GM12878 (cell line): ENCODE measurements at regions not wholly inside any gene's neighbourhood (a gene's known extent, or its start where the extent isn't known, plus 50 kb on each side); places are given as distances from the start of the nearest gene placed in this dataset.
A peak's percentile ranks its signal among the peaks of the same experiment; 100 is the strongest.

Experiments
- ATAC-seq: fragments of 200-7000 bp; cut with Tn5 transposase; 3 replicates; pipeline ENCODE4 v1.9.1; 2020; ENCODE audit warnings: mild to moderate bottlenecking, moderate library complexity
- BruUV-seq: library from RNA; stranded (reverse); fragments of 400-500 nt; replicated peaks from 2 replicates; lab custom pipeline; 2021; lab: Mats Ljungman, UMichigan
- CTCF ChIA-PET: fragments of 300-600 bp; sonication (Branson Sonifier 250); formaldehyde crosslinking; extraction: SDS; loops from one replicate; lab custom pipeline; 2021; ENCODE audit warnings: inconsistent platforms; lab: Yijun Ruan, JAX
- POLR2A ChIA-PET: fragments of 350-600 bp; formaldehyde crosslinking; extraction: SDS; loops from one replicate; lab custom pipeline; 2021; ENCODE audit warnings: inconsistent platforms; lab: Charles Lee
- RAD21 ChIA-PET: fragments of 300-600 bp; sonication (Branson Sonifier 250); formaldehyde crosslinking; loops from one replicate; lab custom pipeline; 2023; ENCODE audit warnings: antibody characterized with exemption; ENCODE audit not compliant: unreplicated experiment; lab: Charles Lee
- SMC1A ChIA-PET: fragments of 300-600 bp; sonication (Branson Sonifier 250); formaldehyde crosslinking; loops from one replicate; lab custom pipeline; 2023; ENCODE audit not compliant: unreplicated experiment, uncharacterized antibody; lab: Charles Lee
- DNase-seq: peaks from one replicate; pipeline ENCODE4 v3.0.0-alpha.2; 2011; ENCODE audit warnings: low read depth, low spot score
- FAIRE-seq: peaks from 3 replicates; lab custom pipeline; 2011; peaks lifted over from hg19 to GRCh38; lab: Jason Lieb, UNC
- H2AFZ ChIP-seq: 2 replicates; pipeline ENCODE4 v1.6.0; 2011; ENCODE audit warnings: low read depth, low read length, control low read depth; ENCODE audit not compliant: control insufficient read depth
- H3K27ac ChIP-seq: 2 replicates; pipeline ENCODE4 v1.5.1; 2011; ENCODE audit warnings: control low read depth; ENCODE audit not compliant: control insufficient read depth, insufficient read depth
- H3K27me3 ChIP-seq, 2 experiments: replicated peaks in 1 of 2; 2 replicates each; pipeline versions ENCODE4 v1.6.0 to v1.6.1; 2011; ENCODE audit warnings: low read length in 1 of 2; ENCODE audit not compliant: control insufficient read depth in 2 of 2, insufficient read depth in 2 of 2
- H3K36me3 ChIP-seq, 2 experiments: 2 replicates each; pipeline ENCODE4 v1.5.1; 2011; ENCODE audit warnings: low read length in 1 of 2; ENCODE audit not compliant: control insufficient read depth in 2 of 2, insufficient read depth in 2 of 2
- H3K4me1 ChIP-seq: 2 replicates; pipeline ENCODE4 v1.6.1; 2011; ENCODE audit warnings: mild to moderate bottlenecking, low read length, moderate library complexity, mixed read lengths; ENCODE audit not compliant: control insufficient read depth, insufficient read depth
- H3K4me2 ChIP-seq: 2 replicates; pipeline ENCODE4 v1.6.0; 2011; ENCODE audit warnings: control low read depth; ENCODE audit not compliant: control insufficient read depth, insufficient read depth
- H3K4me3 ChIP-seq: fragments of 200-600 bp; sonication (generic); 2 replicates; pipeline ENCODE4 v1.5.1; 2016
- H3K79me2 ChIP-seq: 2 replicates; pipeline ENCODE4 v1.6.0; 2011; ENCODE audit warnings: low read length; ENCODE audit not compliant: control insufficient read depth, insufficient read depth
- H3K9ac ChIP-seq: 2 replicates; pipeline ENCODE4 v1.8.0; 2011; ENCODE audit warnings: low read length, control low read depth, mixed read lengths; ENCODE audit not compliant: control insufficient read depth, insufficient read depth
- H3K9me3 ChIP-seq: replicated peaks from 3 replicates; pipeline ENCODE4 v1.5.1; 2011; ENCODE audit warnings: mild to moderate bottlenecking, low read length; ENCODE audit not compliant: control insufficient read depth, insufficient read depth
- H4K20me1 ChIP-seq: 2 replicates; pipeline ENCODE4 v1.6.0; 2011; ENCODE audit not compliant: control insufficient read depth, insufficient read depth
- BACH1 ChIP-seq: fragments of 450-650 bp; IDR thresholded peaks from 2 replicates; pipeline ENCODE4 v1.6.1; 2017; ENCODE audit warnings: mild to moderate bottlenecking, borderline replicate concordance
- BCL11A ChIP-seq: IDR thresholded peaks from 2 replicates; pipeline ENCODE4 v1.6.1; 2011; ENCODE audit warnings: low read depth, low read length
- CREM ChIP-seq: IDR thresholded peaks from 2 replicates; pipeline ENCODE4 v1.6.1; 2014; ENCODE audit warnings: antibody characterized with exemption, low read depth
- DPF2 ChIP-seq: fragments of 450-650 bp; IDR thresholded peaks from 2 replicates; pipeline ENCODE4 v1.6.1; 2017; ENCODE audit warnings: mild to moderate bottlenecking
- EP300 ChIP-seq, 2 experiments: fragments of 150-350 bp in 1 of 2; IDR thresholded peaks; 2 replicates each; pipeline ENCODE4 v1.6.1; 2011 to 2012; ENCODE audit warnings: low read depth in 2 of 2, low read length in 2 of 2, borderline replicate concordance in 1 of 2, improper control_type of control experiment in 1 of 2, inconsistent platforms in 1 of 2; ENCODE audit not compliant: control insufficient read depth in 1 of 2
- IKZF1 ChIP-seq: fragments of 450-650 bp; conservative IDR thresholded peaks from 2 replicates; pipeline ENCODE4 v1.6.1; 2017; ENCODE audit warnings: antibody characterized with exemption, mild to moderate bottlenecking
- IRF4 ChIP-seq: IDR thresholded peaks from 2 replicates; pipeline ENCODE4 v1.6.1; 2011; ENCODE audit warnings: low read depth, low read length
- JUNB ChIP-seq: IDR thresholded peaks from 2 replicates; pipeline ENCODE4 v1.6.1; 2016; ENCODE audit warnings: antibody characterized with exemption, mild to moderate bottlenecking
- MEF2B ChIP-seq: fragments of 450-650 bp; IDR thresholded peaks from 2 replicates; pipeline ENCODE4 v1.6.1; 2018; ENCODE audit warnings: mild to moderate bottlenecking, moderate library complexity; ENCODE audit not compliant: partially characterized antibody, poor library complexity, severe bottlenecking
- MTA2 ChIP-seq: fragments of 450-650 bp; IDR thresholded peaks from 2 replicates; pipeline ENCODE4 v1.6.1; 2016; ENCODE audit warnings: low read depth, mild to moderate bottlenecking, moderate library complexity
- NFIC ChIP-seq: IDR thresholded peaks from 2 replicates; pipeline ENCODE4 v1.6.1; 2012; ENCODE audit warnings: low read depth, mild to moderate bottlenecking, inconsistent platforms, low read length, moderate library complexity
- POU2F2 ChIP-seq: IDR thresholded peaks from 3 replicates; pipeline ENCODE4 v1.6.1; 2011; ENCODE audit warnings: low read depth, mild to moderate bottlenecking, low read length, borderline replicate concordance
- RELA ChIP-seq: fragments of 450-650 bp; IDR thresholded peaks from 2 replicates; pipeline ENCODE4 v1.8.0; 2014; ENCODE audit warnings: borderline replicate concordance; ENCODE audit not compliant: partially characterized antibody
- RUNX3 ChIP-seq: IDR thresholded peaks from 2 replicates; pipeline ENCODE4 v1.6.1; 2012; ENCODE audit warnings: low read length, inconsistent platforms
- SIX5 ChIP-seq: IDR thresholded peaks from 2 replicates; pipeline ENCODE4 v1.6.1; 2011; ENCODE audit warnings: mild to moderate bottlenecking, low read depth, low read length, moderate library complexity; ENCODE audit not compliant: severe bottlenecking
- SP1 ChIP-seq: IDR thresholded peaks from one replicate; pipeline ENCODE4 v1.6.1; 2011; ENCODE audit warnings: low read depth, low read length
- SPI1 ChIP-seq: IDR thresholded peaks from 2 replicates; pipeline ENCODE4 v1.6.1; 2011; ENCODE audit warnings: low read depth, mild to moderate bottlenecking, low read length, moderate library complexity, borderline replicate concordance; ENCODE audit not compliant: insufficient read depth
- STAT3 ChIP-seq: IDR thresholded peaks from 2 replicates; pipeline ENCODE4 v1.6.1; 2011; ENCODE audit warnings: low read depth, low read length, improper control_type of control experiment
- TBL1XR1 ChIP-seq: IDR thresholded peaks from 2 replicates; pipeline ENCODE4 v1.6.1; 2012; ENCODE audit warnings: low read depth, low read length, improper control_type of control experiment
- TCF3 ChIP-seq: IDR thresholded peaks from 2 replicates; pipeline ENCODE4 v1.6.1; 2012; ENCODE audit warnings: low read depth, mild to moderate bottlenecking, low read length, borderline replicate concordance; ENCODE audit not compliant: insufficient read depth
- ZNF217 ChIP-seq: fragments of 450-650 bp; IDR thresholded peaks from 2 replicates; pipeline ENCODE4 v1.6.1; 2017; ENCODE audit warnings: antibody characterized with exemption, mild to moderate bottlenecking
- WGBS: methylation state at CpG from one replicate; pipeline ENCODE4 v1.1.6; 2016; ENCODE audit warnings: low lambda C conversion rate; ENCODE audit not compliant: insufficient replicate concordance, insufficient coverage; ENCODE audit errors: missing lambda C conversion rate; 5-methylcytosine and 5-hydroxymethylcytosine counted together
- in situ Hi-C: fragments of 300-500 bp; cut with MboI; formaldehyde crosslinking; loops from 9 replicates; pipeline ENCODE4 v1.14.3; 2018; ENCODE audit warnings: mixed read lengths
- intact Hi-C: fragments of 100-400 bp; cut with micrococcal nuclease; formaldehyde crosslinking; loops from one replicate; pipeline ENCODE4 v1.14.2; 2022; ENCODE audit not compliant: unreplicated experiment
- TF ChIP-seq, protein P1 (sequence below): fragments of 450-650 bp; IDR thresholded peaks from 2 replicates; pipeline ENCODE4 v1.6.1; 2017; ENCODE audit warnings: mild to moderate bottlenecking, low read depth, inconsistent platforms; ENCODE audit not compliant: poor library complexity, severe bottlenecking
- TF ChIP-seq, protein P2 (sequence below): IDR thresholded peaks from 2 replicates; pipeline ENCODE4 v1.6.1; 2011; ENCODE audit warnings: low read depth, low read length, improper control_type of control experiment, borderline replicate concordance

DNA sequence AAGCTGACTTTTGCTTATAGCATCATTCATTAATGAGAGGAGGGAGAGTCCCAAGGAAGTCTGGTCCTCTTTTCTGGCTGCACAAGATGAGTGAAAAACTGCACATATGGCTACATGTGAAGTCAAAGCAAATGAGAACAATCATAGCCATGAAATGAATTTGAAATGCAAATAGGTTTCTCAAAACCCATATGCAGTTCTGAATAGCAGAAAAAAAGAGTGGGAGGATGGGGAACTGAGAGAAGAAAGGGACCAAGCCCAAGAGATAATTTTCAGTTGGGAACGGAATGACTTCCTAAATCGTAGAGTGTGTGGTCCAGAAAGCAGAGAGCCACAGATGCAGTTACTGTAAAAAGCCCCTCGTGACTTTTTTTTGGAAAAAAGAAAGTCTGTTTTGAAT, 66.3 kb downstream of the GTPBP8 start:
- no TSS peak for BruUV-seq
- in situ Hi-C loops = no loop called here
- CTCF ChIA-PET = interaction anchor here (1.0 to 5.1 kb wide), 2 partner anchors 29 to 231 kb away, joined by 3 to 24 read pairs; no protein-coding TSS in a partner anchor
- TF ChIP-seq MTA2 (peak; percentile 49), SPI1 (peak; percentile 81), IRF4 (peak; percentile 78), SP1 (no peak), IKZF1 (peak; percentile 70), MEF2B (peak; percentile 17), DPF2 (0 out of 2 replicates have a peak, but pooled peaks have one; percentile 19), POU2F2 (peak; percentile 88; the same call in 2 of the 3 replicates), TBL1XR1 (0 out of 2 replicates have a peak, but pooled peaks have one; percentile 40), RUNX3 (peak; percentile 66), CREM (peak; percentile 23; the same call in 1 of the 2 replicates), EP300 (IDR thresholded peaks at IDR 0.05; ENCODE audit: borderline replicate concordance in 1 of 2, control insufficient read depth in 1 of 2, low read depth in 2 of 2, low read length in 2 of 2) (peak in 1 of 2 experiments; percentile 22; a peak in 1 of 4 replicates), BCL11A (0 out of 2 replicates have a peak, but pooled peaks have one; percentile 29), STAT3 (0 out of 2 replicates have a peak, but pooled peaks have one; percentile 21), RELA (no peak), JUNB (peak; percentile 15; the same call in 1 of the 2 replicates), TCF3 (no peak), ZNF217 (peak; percentile 22; the same call in 1 of the 2 replicates), SIX5 (no peak), NFIC (peak; percentile 77), BACH1 (no peak)
- TF ChIP-seq, protein P1, sequence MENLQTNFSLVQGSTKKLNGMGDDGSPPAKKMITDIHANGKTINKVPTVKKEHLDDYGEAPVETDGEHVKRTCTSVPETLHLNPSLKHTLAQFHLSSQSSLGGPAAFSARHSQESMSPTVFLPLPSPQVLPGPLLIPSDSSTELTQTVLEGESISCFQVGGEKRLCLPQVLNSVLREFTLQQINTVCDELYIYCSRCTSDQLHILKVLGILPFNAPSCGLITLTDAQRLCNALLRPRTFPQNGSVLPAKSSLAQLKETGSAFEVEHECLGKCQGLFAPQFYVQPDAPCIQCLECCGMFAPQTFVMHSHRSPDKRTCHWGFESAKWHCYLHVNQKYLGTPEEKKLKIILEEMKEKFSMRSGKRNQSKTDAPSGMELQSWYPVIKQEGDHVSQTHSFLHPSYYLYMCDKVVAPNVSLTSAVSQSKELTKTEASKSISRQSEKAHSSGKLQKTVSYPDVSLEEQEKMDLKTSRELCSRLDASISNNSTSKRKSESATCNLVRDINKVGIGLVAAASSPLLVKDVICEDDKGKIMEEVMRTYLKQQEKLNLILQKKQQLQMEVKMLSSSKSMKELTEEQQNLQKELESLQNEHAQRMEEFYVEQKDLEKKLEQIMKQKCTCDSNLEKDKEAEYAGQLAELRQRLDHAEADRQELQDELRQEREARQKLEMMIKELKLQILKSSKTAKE = peak; percentile 22
- TF ChIP-seq, protein P2, sequence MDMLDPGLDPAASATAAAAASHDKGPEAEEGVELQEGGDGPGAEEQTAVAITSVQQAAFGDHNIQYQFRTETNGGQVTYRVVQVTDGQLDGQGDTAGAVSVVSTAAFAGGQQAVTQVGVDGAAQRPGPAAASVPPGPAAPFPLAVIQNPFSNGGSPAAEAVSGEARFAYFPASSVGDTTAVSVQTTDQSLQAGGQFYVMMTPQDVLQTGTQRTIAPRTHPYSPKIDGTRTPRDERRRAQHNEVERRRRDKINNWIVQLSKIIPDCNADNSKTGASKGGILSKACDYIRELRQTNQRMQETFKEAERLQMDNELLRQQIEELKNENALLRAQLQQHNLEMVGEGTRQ = no peak

More for the DNA sequence above, 66.3 kb downstream of the GTPBP8 start:
- H4K20me1 ChIP-seq = no peaks in the 10 kb centered on the region
- SMC1A ChIA-PET = interaction anchor here (0.7 to 1.6 kb wide), 3 partner anchors 9 to 39 kb away, joined by 3 to 4 read pairs (median 4); no protein-coding TSS in a partner anchor
- peak overlapping the region; percentile 62 for H3K4me2 ChIP-seq
- RAD21 ChIA-PET = interaction anchor here (1.3 kb wide), 1 partner anchor 78 kb away, joined by 3 read pairs; no protein-coding TSS in a partner anchor
- H3K27ac ChIP-seq = no peak overlapping the region; the same call in 1 of the 2 replicates
- FAIRE-seq (no peak), ATAC-seq (peak; percentile 71), DNase-seq (peak; percentile 49)
- no peak overlapping the region for H3K4me3 ChIP-seq
- no peaks in the 10 kb centered on the region; the same call in 2 of the 3 replicates for H3K9me3 ChIP-seq
- no peak overlapping the region for H3K9ac ChIP-seq
- H3K27me3 ChIP-seq = no peaks in the 10 kb centered on the region
- H2AFZ ChIP-seq = no peak overlapping the region
- 1% methylated on average over 3 of the region's 3 CpGs for WGBS
- no peaks in the 10 kb centered on the region for H3K36me3 ChIP-seq
- POLR2A ChIA-PET = no interaction called here
- no peaks in the 10 kb centered on the region for H3K79me2 ChIP-seq
- intact Hi-C loops = no loop called here
- peaks cover 20% of the 10 kb centered on the region for H3K4me1 ChIP-seq
